ENCODE measurements at regions not wholly inside any gene's neighbourhood (a gene's known extent, or its start where the extent isn't known, plus 50 kb on each side); places are given as distances from the start of the nearest gene placed in this dataset.

DNA sequence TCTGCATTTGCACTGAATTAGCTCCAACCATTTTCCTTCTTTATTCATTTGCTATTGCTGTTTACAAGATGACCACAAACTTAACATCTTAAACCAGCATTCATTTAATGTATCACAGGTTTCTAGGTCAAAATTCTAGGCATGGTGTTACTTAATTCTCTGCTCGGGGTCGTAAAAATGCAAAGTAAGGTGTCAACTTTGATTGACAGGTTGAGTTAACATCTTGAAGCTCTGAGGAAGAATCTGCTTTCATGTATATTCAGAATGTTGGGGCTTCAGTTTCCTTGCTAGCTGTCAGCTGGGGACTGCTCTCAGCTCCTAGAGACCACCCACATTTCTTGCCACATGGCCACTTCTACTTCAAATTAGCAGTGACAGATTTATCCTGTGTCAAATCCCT, 348.7 kb upstream of the GRIN3A start:
- TF ChIP-seq YY1 (IDR thresholded peaks at IDR 0.05; ENCODE audit: low read depth) (no peak), EGR1 (IDR thresholded peaks at IDR 0.05) (no peak)

All from Ishikawa (cell line).